SU-DHL-6 (cell line): ENCODE measurements at regions not wholly inside any gene's neighbourhood (a gene's known extent, or its start where the extent isn't known, plus 50 kb on each side); places are given as distances from the start of the nearest gene placed in this dataset.

Experiments
- EZH2phosphoT487 ChIP-seq: fragments of 200-600 bp; sonication (generic), shearing (Covaris generic); conservative IDR thresholded peaks from 2 replicates; pipeline ENCODE4 v1.6.1; 2018; ENCODE audit warnings: mild to moderate bottlenecking, antibody characterized with exemption, low read length, moderate library complexity, mixed read lengths
- TF ChIP-seq, protein P1 (sequence below): fragments of 200-600 bp; sonication (generic); IDR thresholded peaks from one replicate; pipeline ENCODE4 v1.5.1; 2017; ENCODE audit warnings: antibody characterized with exemption, mild to moderate bottlenecking, low read length, moderate library complexity; ENCODE audit not compliant: insufficient read depth, poor library complexity, severe bottlenecking

DNA sequence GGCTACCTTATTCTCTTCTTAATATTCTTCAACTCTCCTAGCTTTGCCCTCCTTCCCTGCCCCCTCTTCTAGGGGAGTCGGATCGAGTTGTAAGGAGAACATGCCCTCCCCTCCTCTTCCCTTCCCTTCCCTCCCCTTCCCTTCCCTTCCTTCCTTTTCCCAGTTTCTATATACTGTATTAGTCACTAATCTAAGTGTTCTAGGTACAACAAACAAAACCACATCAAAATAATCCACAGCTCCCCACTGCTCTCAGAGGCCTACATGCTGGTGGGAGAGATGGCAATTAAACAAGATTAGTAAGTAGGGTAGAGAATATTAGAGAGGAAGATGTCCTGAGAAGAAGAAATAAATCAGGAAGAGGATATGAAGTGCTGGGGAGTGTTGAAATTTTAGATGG, 119.9 kb upstream of the PZP start:
- TF ChIP-seq EZH2phosphoT487 = no peak
- TF ChIP-seq, protein P1, sequence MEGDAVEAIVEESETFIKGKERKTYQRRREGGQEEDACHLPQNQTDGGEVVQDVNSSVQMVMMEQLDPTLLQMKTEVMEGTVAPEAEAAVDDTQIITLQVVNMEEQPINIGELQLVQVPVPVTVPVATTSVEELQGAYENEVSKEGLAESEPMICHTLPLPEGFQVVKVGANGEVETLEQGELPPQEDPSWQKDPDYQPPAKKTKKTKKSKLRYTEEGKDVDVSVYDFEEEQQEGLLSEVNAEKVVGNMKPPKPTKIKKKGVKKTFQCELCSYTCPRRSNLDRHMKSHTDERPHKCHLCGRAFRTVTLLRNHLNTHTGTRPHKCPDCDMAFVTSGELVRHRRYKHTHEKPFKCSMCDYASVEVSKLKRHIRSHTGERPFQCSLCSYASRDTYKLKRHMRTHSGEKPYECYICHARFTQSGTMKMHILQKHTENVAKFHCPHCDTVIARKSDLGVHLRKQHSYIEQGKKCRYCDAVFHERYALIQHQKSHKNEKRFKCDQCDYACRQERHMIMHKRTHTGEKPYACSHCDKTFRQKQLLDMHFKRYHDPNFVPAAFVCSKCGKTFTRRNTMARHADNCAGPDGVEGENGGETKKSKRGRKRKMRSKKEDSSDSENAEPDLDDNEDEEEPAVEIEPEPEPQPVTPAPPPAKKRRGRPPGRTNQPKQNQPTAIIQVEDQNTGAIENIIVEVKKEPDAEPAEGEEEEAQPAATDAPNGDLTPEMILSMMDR = no peak
